ENCODE measurements at regions not wholly inside any gene's neighbourhood (a gene's known extent, or its start where the extent isn't known, plus 50 kb on each side); places are given as distances from the start of the nearest gene placed in this dataset.

GRCh38 chr2:191515551-191515950 lies 162.4 kb upstream of the NABP1 start:
- no peak for DNase-seq

- no peak for DNase-seq
Observed at GRCh38 chr2:191516260-191516659, 161.7 kb upstream of the NABP1 start.

GRCh38 chr2:191521608-191522208 lies 156.2 kb upstream of the NABP1 start:
- DNase-seq, result no peak

- DNase-seq, result no peak
Observed at GRCh38 chr2:191522478-191523120, 155.3 kb upstream of the NABP1 start.

- no peak for DNase-seq
Observed at GRCh38 chr2:191526091-191526490, 151.8 kb upstream of the NABP1 start.

- DNase-seq, result no peak
Observed at GRCh38 chr2:191526536-191526935, 151.4 kb upstream of the NABP1 start.

GRCh38 chr2:191526953-191527556 lies 150.9 kb upstream of the NABP1 start:
- no peak for DNase-seq

- DNase-seq, result no peak
Observed at GRCh38 chr2:191530618-191531017, 147.3 kb upstream of the NABP1 start.

GRCh38 chr2:191533693-191534180 lies 144.2 kb upstream of the NABP1 start:
- DNase-seq, result no peak

GRCh38 chr2:191537921-191538320 lies 140.0 kb upstream of the NABP1 start:
- no peak for DNase-seq

- no peak for DNase-seq
Observed at GRCh38 chr2:191538334-191538903, 139.5 kb upstream of the NABP1 start.

- no peak for DNase-seq
Observed at GRCh38 chr2:191539068-191539467, 138.9 kb upstream of the NABP1 start.

- no peak for DNase-seq
Observed at GRCh38 chr2:191540681-191541080, 137.3 kb upstream of the NABP1 start.

- DNase-seq, result no peak
Observed at GRCh38 chr2:191543708-191544107, 134.2 kb upstream of the NABP1 start.

GRCh38 chr2:191544461-191545062 lies 133.4 kb upstream of the NABP1 start:
- DNase-seq, result no peak

- DNase-seq, result no peak
Observed at GRCh38 chr2:191545361-191545760, 132.6 kb upstream of the NABP1 start.

- DNase-seq, result no peak
Observed at GRCh38 chr2:191552066-191552465, 125.9 kb upstream of the NABP1 start.

GRCh38 chr2:191554240-191554639 lies 123.7 kb upstream of the NABP1 start:
- DNase-seq, result no peak

- DNase-seq, result peak; percentile 22
Observed at GRCh38 chr2:191555092-191555742, 122.7 kb upstream of the NABP1 start.

GRCh38 chr2:191556463-191556862 lies 121.5 kb upstream of the NABP1 start:
- DNase-seq, result no peak

- DNase-seq, result no peak
Observed at GRCh38 chr2:191557841-191558240, 120.1 kb upstream of the NABP1 start.

- DNase-seq, result no peak
Observed at GRCh38 chr2:191559569-191559968, 118.4 kb upstream of the NABP1 start.

GRCh38 chr2:191560411-191560980 lies 117.4 kb upstream of the NABP1 start:
- no peak for DNase-seq
